ENCODE measurements at regions not wholly inside any gene's neighbourhood (a gene's known extent, or its start where the extent isn't known, plus 50 kb on each side); places are given as distances from the start of the nearest gene placed in this dataset.

- TF ChIP-seq, protein P1, sequence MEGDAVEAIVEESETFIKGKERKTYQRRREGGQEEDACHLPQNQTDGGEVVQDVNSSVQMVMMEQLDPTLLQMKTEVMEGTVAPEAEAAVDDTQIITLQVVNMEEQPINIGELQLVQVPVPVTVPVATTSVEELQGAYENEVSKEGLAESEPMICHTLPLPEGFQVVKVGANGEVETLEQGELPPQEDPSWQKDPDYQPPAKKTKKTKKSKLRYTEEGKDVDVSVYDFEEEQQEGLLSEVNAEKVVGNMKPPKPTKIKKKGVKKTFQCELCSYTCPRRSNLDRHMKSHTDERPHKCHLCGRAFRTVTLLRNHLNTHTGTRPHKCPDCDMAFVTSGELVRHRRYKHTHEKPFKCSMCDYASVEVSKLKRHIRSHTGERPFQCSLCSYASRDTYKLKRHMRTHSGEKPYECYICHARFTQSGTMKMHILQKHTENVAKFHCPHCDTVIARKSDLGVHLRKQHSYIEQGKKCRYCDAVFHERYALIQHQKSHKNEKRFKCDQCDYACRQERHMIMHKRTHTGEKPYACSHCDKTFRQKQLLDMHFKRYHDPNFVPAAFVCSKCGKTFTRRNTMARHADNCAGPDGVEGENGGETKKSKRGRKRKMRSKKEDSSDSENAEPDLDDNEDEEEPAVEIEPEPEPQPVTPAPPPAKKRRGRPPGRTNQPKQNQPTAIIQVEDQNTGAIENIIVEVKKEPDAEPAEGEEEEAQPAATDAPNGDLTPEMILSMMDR (IDR thresholded peaks at IDR 0.05; ENCODE audit: low read depth, low read length, poor library complexity, severe bottlenecking) = no peak
- TF ChIP-seq EZH2phosphoT487 (IDR thresholded peaks at IDR 0.05; ENCODE audit: borderline replicate concordance, low read length) = no peak
Observed at GRCh38 chr6:40011844-40012243, 77.6 kb upstream of the MOCS1 start.
